NCI-H2171 (cell line): ENCODE measurements at regions not wholly inside any gene's neighbourhood (a gene's known extent, or its start where the extent isn't known, plus 50 kb on each side); places are given as distances from the start of the nearest gene placed in this dataset.

Experiments
- DNase-seq: peaks from one replicate; lab custom pipeline; 2025; lab: John Stamatoyannopoulos, UW

- DNase-seq, result no peak
Measured at GRCh38 chr2:236974752-236975151, 110.9 kb upstream of the COPS8 start.

- DNase-seq, result no peak
Measured at GRCh38 chr2:236975766-236976165, 109.9 kb upstream of the COPS8 start.

GRCh38 chr2:236976266-236977062 is 109.2 kb upstream of the COPS8 start:
- no peak for DNase-seq

- peak; percentile 13 for DNase-seq
Measured at GRCh38 chr2:236977063-236977851, 108.4 kb upstream of the COPS8 start.

- DNase-seq, result no peak
Measured at GRCh38 chr2:236977852-236978398, 107.8 kb upstream of the COPS8 start.

- DNase-seq, result no peak
Measured at GRCh38 chr2:236979664-236980063, 106.0 kb upstream of the COPS8 start.

- no peak for DNase-seq
Measured at GRCh38 chr2:236980961-236981360, 104.7 kb upstream of the COPS8 start.

GRCh38 chr2:236981701-236982485 is 103.8 kb upstream of the COPS8 start:
- DNase-seq, result no peak

GRCh38 chr2:236982693-236983455 is 102.8 kb upstream of the COPS8 start:
- no peak for DNase-seq

GRCh38 chr2:236984046-236984445 is 101.6 kb upstream of the COPS8 start:
- DNase-seq, result no peak

- no peak for DNase-seq
Measured at GRCh38 chr2:236985761-236986339, 99.8 kb upstream of the COPS8 start.

- DNase-seq, result no peak
Measured at GRCh38 chr2:236986524-236987330, 99.0 kb upstream of the COPS8 start.

GRCh38 chr2:236988216-236988615 is 97.5 kb upstream of the COPS8 start:
- DNase-seq, result no peak

- no peak for DNase-seq
Measured at GRCh38 chr2:236988690-236989624, 96.7 kb upstream of the COPS8 start.

GRCh38 chr2:236990552-236990951 is 95.1 kb upstream of the COPS8 start:
- DNase-seq, result no peak

GRCh38 chr2:236991874-236992273 is 93.8 kb upstream of the COPS8 start:
- no peak for DNase-seq

GRCh38 chr2:236993286-236993685 is 92.4 kb upstream of the COPS8 start:
- DNase-seq, result no peak

GRCh38 chr2:236994361-236994760 is 91.3 kb upstream of the COPS8 start:
- DNase-seq, result no peak

- DNase-seq, result no peak
Measured at GRCh38 chr2:236997069-236997715, 88.5 kb upstream of the COPS8 start.
